ENCODE measurements at regions not wholly inside any gene's neighbourhood (a gene's known extent, or its start where the extent isn't known, plus 50 kb on each side); places are given as distances from the start of the nearest gene placed in this dataset.
A peak's percentile ranks its signal among the peaks of the same experiment; 100 is the strongest.

DNA sequence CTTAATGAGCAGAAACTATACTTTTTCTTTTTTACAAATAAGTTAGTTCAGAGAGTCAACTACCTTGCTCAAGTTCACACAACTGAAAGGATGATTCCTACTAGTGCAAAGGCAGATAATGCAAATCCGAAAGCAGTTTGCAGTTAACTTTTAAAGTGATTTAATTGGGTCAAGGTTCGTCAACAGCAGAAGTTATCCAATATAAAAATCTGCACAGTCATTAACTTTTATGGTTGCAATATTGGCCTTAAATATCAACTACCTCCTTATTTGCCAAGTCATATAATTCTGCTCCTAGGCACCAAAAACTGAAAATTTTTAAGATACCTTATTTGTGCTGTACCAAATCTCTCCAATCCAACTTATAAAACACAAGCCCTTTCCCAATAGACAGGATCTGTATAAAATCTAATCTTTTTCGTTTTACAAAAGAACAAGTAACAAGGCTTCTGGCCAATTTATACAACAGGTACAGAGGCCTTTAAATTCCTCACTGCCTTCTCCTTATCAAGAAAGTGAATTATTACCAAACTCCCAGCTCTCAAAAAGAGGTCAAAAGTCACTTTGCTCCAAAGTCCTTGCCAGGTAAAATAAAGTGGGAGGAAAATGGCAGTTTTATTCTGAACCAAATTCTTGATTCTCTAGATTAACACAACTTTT is 416.6 kb upstream of the NECTIN3 start:
- TF ChIP-seq, protein P1, sequence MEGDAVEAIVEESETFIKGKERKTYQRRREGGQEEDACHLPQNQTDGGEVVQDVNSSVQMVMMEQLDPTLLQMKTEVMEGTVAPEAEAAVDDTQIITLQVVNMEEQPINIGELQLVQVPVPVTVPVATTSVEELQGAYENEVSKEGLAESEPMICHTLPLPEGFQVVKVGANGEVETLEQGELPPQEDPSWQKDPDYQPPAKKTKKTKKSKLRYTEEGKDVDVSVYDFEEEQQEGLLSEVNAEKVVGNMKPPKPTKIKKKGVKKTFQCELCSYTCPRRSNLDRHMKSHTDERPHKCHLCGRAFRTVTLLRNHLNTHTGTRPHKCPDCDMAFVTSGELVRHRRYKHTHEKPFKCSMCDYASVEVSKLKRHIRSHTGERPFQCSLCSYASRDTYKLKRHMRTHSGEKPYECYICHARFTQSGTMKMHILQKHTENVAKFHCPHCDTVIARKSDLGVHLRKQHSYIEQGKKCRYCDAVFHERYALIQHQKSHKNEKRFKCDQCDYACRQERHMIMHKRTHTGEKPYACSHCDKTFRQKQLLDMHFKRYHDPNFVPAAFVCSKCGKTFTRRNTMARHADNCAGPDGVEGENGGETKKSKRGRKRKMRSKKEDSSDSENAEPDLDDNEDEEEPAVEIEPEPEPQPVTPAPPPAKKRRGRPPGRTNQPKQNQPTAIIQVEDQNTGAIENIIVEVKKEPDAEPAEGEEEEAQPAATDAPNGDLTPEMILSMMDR (IDR thresholded peaks at IDR 0.05; ENCODE audit: low read depth, low read length, missing input control), result no peak
- TF ChIP-seq, protein P2, sequence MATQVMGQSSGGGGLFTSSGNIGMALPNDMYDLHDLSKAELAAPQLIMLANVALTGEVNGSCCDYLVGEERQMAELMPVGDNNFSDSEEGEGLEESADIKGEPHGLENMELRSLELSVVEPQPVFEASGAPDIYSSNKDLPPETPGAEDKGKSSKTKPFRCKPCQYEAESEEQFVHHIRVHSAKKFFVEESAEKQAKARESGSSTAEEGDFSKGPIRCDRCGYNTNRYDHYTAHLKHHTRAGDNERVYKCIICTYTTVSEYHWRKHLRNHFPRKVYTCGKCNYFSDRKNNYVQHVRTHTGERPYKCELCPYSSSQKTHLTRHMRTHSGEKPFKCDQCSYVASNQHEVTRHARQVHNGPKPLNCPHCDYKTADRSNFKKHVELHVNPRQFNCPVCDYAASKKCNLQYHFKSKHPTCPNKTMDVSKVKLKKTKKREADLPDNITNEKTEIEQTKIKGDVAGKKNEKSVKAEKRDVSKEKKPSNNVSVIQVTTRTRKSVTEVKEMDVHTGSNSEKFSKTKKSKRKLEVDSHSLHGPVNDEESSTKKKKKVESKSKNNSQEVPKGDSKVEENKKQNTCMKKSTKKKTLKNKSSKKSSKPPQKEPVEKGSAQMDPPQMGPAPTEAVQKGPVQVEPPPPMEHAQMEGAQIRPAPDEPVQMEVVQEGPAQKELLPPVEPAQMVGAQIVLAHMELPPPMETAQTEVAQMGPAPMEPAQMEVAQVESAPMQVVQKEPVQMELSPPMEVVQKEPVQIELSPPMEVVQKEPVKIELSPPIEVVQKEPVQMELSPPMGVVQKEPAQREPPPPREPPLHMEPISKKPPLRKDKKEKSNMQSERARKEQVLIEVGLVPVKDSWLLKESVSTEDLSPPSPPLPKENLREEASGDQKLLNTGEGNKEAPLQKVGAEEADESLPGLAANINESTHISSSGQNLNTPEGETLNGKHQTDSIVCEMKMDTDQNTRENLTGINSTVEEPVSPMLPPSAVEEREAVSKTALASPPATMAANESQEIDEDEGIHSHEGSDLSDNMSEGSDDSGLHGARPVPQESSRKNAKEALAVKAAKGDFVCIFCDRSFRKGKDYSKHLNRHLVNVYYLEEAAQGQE (IDR thresholded peaks at IDR 0.05), result peak; percentile 42
- peak; percentile 71 to 72 for TF ChIP-seq JUND (IDR thresholded peaks at IDR 0.05)
- TF ChIP-seq TAF1 (conservative IDR thresholded peaks at IDR 0.05), result no peak
- peak; percentile 93 for TF ChIP-seq YY1 (IDR thresholded peaks at IDR 0.05)
- no peak for TF ChIP-seq GABPA (IDR thresholded peaks at IDR 0.05 in 1 of 2, conservative IDR thresholded peaks at IDR 0.05 in 1 of 2)
- peak; percentile 58 to 67 for TF ChIP-seq RAD21 (IDR thresholded peaks at IDR 0.05)
- peak in 1 of 2 donors; percentile 53 for TF ChIP-seq EGR1 (IDR thresholded peaks at IDR 0.05; ENCODE audit: low read depth in 2 of 2)
- no peak for TF ChIP-seq FOXA1 (IDR thresholded peaks at IDR 0.05)
- TF ChIP-seq FOXA2 (IDR thresholded peaks at IDR 0.05), result no peak
- TF ChIP-seq SP1 (IDR thresholded peaks at IDR 0.05), result peak; percentile 92
- TF ChIP-seq, protein P3, sequence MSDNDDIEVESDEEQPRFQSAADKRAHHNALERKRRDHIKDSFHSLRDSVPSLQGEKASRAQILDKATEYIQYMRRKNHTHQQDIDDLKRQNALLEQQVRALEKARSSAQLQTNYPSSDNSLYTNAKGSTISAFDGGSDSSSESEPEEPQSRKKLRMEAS (IDR thresholded peaks at IDR 0.05), result peak; percentile 71
- TF ChIP-seq, protein P4, sequence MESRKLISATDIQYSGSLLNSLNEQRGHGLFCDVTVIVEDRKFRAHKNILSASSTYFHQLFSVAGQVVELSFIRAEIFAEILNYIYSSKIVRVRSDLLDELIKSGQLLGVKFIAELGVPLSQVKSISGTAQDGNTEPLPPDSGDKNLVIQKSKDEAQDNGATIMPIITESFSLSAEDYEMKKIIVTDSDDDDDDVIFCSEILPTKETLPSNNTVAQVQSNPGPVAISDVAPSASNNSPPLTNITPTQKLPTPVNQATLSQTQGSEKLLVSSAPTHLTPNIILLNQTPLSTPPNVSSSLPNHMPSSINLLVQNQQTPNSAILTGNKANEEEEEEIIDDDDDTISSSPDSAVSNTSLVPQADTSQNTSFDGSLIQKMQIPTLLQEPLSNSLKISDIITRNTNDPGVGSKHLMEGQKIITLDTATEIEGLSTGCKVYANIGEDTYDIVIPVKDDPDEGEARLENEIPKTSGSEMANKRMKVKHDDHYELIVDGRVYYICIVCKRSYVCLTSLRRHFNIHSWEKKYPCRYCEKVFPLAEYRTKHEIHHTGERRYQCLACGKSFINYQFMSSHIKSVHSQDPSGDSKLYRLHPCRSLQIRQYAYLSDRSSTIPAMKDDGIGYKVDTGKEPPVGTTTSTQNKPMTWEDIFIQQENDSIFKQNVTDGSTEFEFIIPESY (IDR thresholded peaks at IDR 0.05), result no peak
